ENCODE measurements at regions not wholly inside any gene's neighbourhood (a gene's known extent, or its start where the extent isn't known, plus 50 kb on each side); places are given as distances from the start of the nearest gene placed in this dataset.

GRCh38 chr1:83118472-83118871 is 880.5 kb downstream of the TTLL7 start:
- no peak for TF ChIP-seq POLR2AphosphoS5 (IDR thresholded peaks at IDR 0.05; ENCODE audit: borderline replicate concordance, low read depth, low read length)
- no peak for TF ChIP-seq EZH2 (IDR thresholded peaks at IDR 0.05)

Measured in SK-N-MC (cell line).